ENCODE measurements at regions not wholly inside any gene's neighbourhood (a gene's known extent, or its start where the extent isn't known, plus 50 kb on each side); places are given as distances from the start of the nearest gene placed in this dataset.

DNA sequence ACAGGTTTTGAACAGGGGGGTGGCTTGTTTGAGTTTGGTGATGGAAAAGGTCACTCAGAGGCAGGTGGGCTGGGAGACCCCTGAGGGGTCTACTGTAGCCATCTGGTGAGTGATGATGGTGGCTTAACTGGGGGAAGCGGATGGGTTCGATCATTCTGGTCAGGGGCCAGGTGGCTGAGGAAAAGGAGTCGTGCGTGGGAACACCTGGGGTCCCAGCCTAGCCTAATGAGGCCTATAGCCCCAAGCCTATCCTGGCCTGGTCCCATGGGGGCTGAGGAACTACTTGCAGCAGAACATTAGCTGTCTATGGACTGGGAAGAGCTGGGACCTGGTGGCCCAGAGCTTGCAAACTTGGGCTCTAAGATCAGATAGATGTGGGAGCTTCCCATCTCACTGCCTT is 158.4 kb upstream of the MYL2 start:
- TF ChIP-seq POLR2AphosphoS5 (IDR thresholded peaks at IDR 0.05) (no peak), CTCF (IDR thresholded peaks at IDR 0.05; ENCODE audit: poor library complexity, severe bottlenecking) (no peak), EZH2 (IDR thresholded peaks at IDR 0.05; ENCODE audit: borderline replicate concordance, insufficient read depth, low read length, poor library complexity, severe bottlenecking) (no peak), EP300 (conservative IDR thresholded peaks at IDR 0.05; ENCODE audit: poor library complexity, severe bottlenecking) (no peak)
